SK-N-SH treated with all-trans-retinoic acid at 6 μM for 48 hours (cell line): ENCODE measurements at regions not wholly inside any gene's neighbourhood (a gene's known extent, or its start where the extent isn't known, plus 50 kb on each side); places are given as distances from the start of the nearest gene placed in this dataset.

Experiments
- ATAC-seq: fragments of 200-7000 bp; cut with Tn5 transposase; 3 replicates; pipeline ENCODE4 v1.9.1; 2020; ENCODE audit warnings: mild to moderate bottlenecking, moderate library complexity
- ARNTL ChIP-seq: fragments of 450-650 bp; formaldehyde crosslinking; IDR thresholded peaks from 2 replicates; pipeline ENCODE4 v1.5.0; 2020; ENCODE audit warnings: low read depth, mild to moderate bottlenecking, moderate library complexity, borderline replicate concordance
- BACH2 ChIP-seq: fragments of 250-450 bp; sonication (Bioruptor Pico); IDR thresholded peaks from 2 replicates; pipeline ENCODE4 v1.9.0; 2021; ENCODE audit warnings: mild to moderate bottlenecking, borderline replicate concordance
- CSDC2 ChIP-seq: fragments of 250-450 bp; sonication (Bioruptor Pico); IDR thresholded peaks from 2 replicates; pipeline ENCODE4 v1.5.0; 2020; ENCODE audit warnings: mild to moderate bottlenecking, moderate library complexity
- ISL1 ChIP-seq: fragments of 250-450 bp; sonication (Bioruptor Pico); IDR thresholded peaks from 2 replicates; pipeline ENCODE4 v2.1.2; 2022; ENCODE audit warnings: mild to moderate bottlenecking, moderate library complexity
- OSR1 ChIP-seq: fragments of 250-450 bp; sonication (Bioruptor Pico); IDR thresholded peaks from 2 replicates; pipeline ENCODE4 v1.8.0; 2022; ENCODE audit warnings: moderate library complexity, mild to moderate bottlenecking, inconsistent platforms
- PPARA ChIP-seq: fragments of 250-450 bp; sonication (Bioruptor Pico); IDR thresholded peaks from 2 replicates; pipeline ENCODE4 v1.5.0; 2020; ENCODE audit warnings: mild to moderate bottlenecking, borderline replicate concordance
- RARB ChIP-seq: fragments of 250-450 bp; sonication (Bioruptor Pico); IDR thresholded peaks from 2 replicates; pipeline ENCODE4 v1.8.0; 2021; ENCODE audit warnings: mild to moderate bottlenecking, moderate library complexity
- SNAI2 ChIP-seq: fragments of 250-450 bp; sonication (Bioruptor Pico); IDR thresholded peaks from 2 replicates; pipeline ENCODE4 v1.5.0; 2020; ENCODE audit warnings: mild to moderate bottlenecking, moderate library complexity
- TCF4 ChIP-seq: fragments of 250-450 bp; sonication (Bioruptor Pico); IDR thresholded peaks from 2 replicates; pipeline ENCODE4 v1.8.0; 2021; ENCODE audit warnings: mild to moderate bottlenecking, moderate library complexity, borderline replicate concordance
- TOX ChIP-seq: fragments of 250-450 bp; sonication (Bioruptor Pico); IDR thresholded peaks from 2 replicates; pipeline ENCODE4 v1.8.0; 2021; ENCODE audit warnings: mild to moderate bottlenecking, moderate library complexity, borderline replicate concordance
- ZC3H10 ChIP-seq: fragments of 250-450 bp; sonication (Bioruptor Pico); IDR thresholded peaks from 2 replicates; pipeline ENCODE4 v1.5.1; 2021; ENCODE audit warnings: mild to moderate bottlenecking, moderate library complexity
- ZFP3 ChIP-seq: fragments of 250-450 bp; sonication (Bioruptor Pico); IDR thresholded peaks from 2 replicates; pipeline ENCODE4 v1.5.0; 2020; ENCODE audit warnings: mild to moderate bottlenecking, moderate library complexity
- ZFP30 ChIP-seq: fragments of 450-650 bp; formaldehyde crosslinking; IDR thresholded peaks from 2 replicates; pipeline ENCODE4 v1.5.0; 2022; ENCODE audit warnings: mild to moderate bottlenecking, moderate library complexity
- ZNF565 ChIP-seq: fragments of 450-650 bp; formaldehyde crosslinking; conservative IDR thresholded peaks from 2 replicates; pipeline ENCODE4 v1.5.0; 2020; ENCODE audit warnings: low read depth, mild to moderate bottlenecking, moderate library complexity
- ZNF70 ChIP-seq: fragments of 450-650 bp; formaldehyde crosslinking; IDR thresholded peaks from 2 replicates; pipeline ENCODE4 v1.5.0; 2020; ENCODE audit warnings: mild to moderate bottlenecking, moderate library complexity
- ZNF8 ChIP-seq: fragments of 450-650 bp; formaldehyde crosslinking; IDR thresholded peaks from 2 replicates; pipeline ENCODE4 v1.5.0; 2020; ENCODE audit warnings: mild to moderate bottlenecking, moderate library complexity
- TF ChIP-seq, protein P1 (sequence below): fragments of 250-450 bp; sonication (Bioruptor Pico); IDR thresholded peaks from 2 replicates; pipeline ENCODE4 v1.5.1; 2020; ENCODE audit warnings: low read depth, mild to moderate bottlenecking, moderate library complexity
- TF ChIP-seq, protein P2 (sequence below): fragments of 250-450 bp; sonication (Bioruptor Pico); IDR thresholded peaks from 2 replicates; pipeline ENCODE4 v1.8.0; 2020; ENCODE audit warnings: mild to moderate bottlenecking, moderate library complexity, borderline replicate concordance
- TF ChIP-seq, protein P3 (sequence below): fragments of 250-450 bp; sonication (Bioruptor Pico); IDR thresholded peaks from 2 replicates; pipeline ENCODE4 v1.5.1; 2021; ENCODE audit warnings: mild to moderate bottlenecking, moderate library complexity
- TF ChIP-seq, protein P4 (sequence below): fragments of 250-450 bp; sonication (Bioruptor Pico); IDR thresholded peaks from 2 replicates; pipeline ENCODE4 v1.5.0; 2020; ENCODE audit warnings: mild to moderate bottlenecking, moderate library complexity
- TF ChIP-seq, protein P5 (sequence below): fragments of 250-450 bp; sonication (Bioruptor Pico); IDR thresholded peaks from 2 replicates; pipeline ENCODE4 v1.8.0; 2021; ENCODE audit warnings: low read depth, mild to moderate bottlenecking, moderate library complexity, borderline replicate concordance

DNA sequence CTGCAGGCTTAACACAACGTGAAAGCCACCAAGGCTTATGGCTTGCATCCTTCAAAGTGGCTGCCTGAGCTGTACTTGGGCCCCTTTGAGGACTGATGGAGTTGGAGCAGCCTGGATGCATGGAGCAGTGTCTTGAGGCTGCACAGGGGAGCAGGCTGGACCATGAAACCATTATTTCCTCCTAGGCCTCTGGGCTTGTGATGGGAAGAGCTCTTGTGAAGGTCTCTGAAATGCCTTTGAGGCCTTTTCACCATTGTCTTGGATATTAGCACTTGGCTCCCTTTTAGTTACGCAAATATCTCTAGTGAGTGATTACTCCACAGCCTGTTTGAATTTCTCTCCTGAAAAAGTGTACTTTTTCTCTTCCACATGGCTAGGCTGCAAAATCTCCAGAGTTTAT, 201.2 kb upstream of the NPY start:
- TF ChIP-seq ZC3H10 (CRISPR knock-in tag): no peak
- TF ChIP-seq, protein P1, sequence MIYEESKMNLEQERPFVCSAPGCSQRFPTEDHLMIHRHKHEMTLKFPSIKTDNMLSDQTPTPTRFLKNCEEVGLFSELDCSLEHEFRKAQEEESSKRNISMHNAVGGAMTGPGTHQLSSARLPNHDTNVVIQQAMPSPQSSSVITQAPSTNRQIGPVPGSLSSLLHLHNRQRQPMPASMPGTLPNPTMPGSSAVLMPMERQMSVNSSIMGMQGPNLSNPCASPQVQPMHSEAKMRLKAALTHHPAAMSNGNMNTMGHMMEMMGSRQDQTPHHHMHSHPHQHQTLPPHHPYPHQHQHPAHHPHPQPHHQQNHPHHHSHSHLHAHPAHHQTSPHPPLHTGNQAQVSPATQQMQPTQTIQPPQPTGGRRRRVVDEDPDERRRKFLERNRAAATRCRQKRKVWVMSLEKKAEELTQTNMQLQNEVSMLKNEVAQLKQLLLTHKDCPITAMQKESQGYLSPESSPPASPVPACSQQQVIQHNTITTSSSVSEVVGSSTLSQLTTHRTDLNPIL (CRISPR knock-in tag): no peak
- no peak for TF ChIP-seq CSDC2 (CRISPR knock-in tag)
- TF ChIP-seq, protein P2, sequence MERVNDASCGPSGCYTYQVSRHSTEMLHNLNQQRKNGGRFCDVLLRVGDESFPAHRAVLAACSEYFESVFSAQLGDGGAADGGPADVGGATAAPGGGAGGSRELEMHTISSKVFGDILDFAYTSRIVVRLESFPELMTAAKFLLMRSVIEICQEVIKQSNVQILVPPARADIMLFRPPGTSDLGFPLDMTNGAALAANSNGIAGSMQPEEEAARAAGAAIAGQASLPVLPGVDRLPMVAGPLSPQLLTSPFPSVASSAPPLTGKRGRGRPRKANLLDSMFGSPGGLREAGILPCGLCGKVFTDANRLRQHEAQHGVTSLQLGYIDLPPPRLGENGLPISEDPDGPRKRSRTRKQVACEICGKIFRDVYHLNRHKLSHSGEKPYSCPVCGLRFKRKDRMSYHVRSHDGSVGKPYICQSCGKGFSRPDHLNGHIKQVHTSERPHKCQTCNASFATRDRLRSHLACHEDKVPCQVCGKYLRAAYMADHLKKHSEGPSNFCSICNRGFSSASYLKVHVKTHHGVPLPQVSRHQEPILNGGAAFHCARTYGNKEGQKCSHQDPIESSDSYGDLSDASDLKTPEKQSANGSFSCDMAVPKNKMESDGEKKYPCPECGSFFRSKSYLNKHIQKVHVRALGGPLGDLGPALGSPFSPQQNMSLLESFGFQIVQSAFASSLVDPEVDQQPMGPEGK (CRISPR knock-in tag): no peak
- TF ChIP-seq, protein P3, sequence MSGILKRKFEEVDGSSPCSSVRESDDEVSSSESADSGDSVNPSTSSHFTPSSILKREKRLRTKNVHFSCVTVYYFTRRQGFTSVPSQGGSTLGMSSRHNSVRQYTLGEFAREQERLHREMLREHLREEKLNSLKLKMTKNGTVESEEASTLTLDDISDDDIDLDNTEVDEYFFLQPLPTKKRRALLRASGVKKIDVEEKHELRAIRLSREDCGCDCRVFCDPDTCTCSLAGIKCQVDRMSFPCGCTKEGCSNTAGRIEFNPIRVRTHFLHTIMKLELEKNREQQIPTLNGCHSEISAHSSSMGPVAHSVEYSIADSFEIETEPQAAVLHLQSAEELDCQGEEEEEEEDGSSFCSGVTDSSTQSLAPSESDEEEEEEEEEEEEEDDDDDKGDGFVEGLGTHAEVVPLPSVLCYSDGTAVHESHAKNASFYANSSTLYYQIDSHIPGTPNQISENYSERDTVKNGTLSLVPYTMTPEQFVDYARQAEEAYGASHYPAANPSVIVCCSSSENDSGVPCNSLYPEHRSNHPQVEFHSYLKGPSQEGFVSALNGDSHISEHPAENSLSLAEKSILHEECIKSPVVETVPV (CRISPR knock-in tag): no peak
- no peak for TF ChIP-seq ZNF70
- no peak for TF ChIP-seq ZNF565 (CRISPR knock-in tag)
- no peak for TF ChIP-seq ZFP3 (CRISPR knock-in tag)
- no peak for TF ChIP-seq TCF4 (CRISPR knock-in tag)
- no peak for TF ChIP-seq ARNTL (CRISPR knock-in tag)
- no peak for ATAC-seq

DNA sequence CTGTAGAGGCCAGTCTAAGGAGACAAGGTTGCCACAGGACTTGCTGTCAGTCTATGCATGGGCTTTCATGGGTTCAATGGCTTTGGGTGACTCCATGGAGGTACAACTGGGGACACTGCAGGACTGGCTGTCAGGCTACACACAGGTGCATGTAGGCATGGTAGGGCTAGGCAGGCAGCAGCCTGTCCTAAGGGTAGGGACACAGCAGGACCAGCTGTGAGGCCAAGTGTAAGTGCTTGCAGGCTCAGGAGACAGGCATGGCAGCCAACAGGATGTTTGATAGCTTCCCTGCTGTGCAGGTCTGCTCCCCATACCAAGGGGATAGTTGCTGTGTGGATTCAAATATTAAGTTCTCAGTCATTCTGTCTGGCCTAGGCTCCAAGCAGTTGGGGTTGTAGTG, 181.0 kb upstream of the NPY start:
- ATAC-seq: no peak
- TF ChIP-seq RARB (CRISPR knock-in tag) (no peak), TOX (CRISPR knock-in tag) (no peak), TCF4 (CRISPR knock-in tag) (no peak), CSDC2 (CRISPR knock-in tag) (no peak), PPARA (no peak), ZNF565 (CRISPR knock-in tag) (no peak), ZC3H10 (CRISPR knock-in tag) (no peak), SNAI2 (CRISPR knock-in tag) (no peak), ZFP30 (CRISPR knock-in tag) (no peak), BACH2 (CRISPR knock-in tag) (no peak), ZNF8 (CRISPR knock-in tag) (no peak), ZFP3 (CRISPR knock-in tag) (no peak), OSR1 (CRISPR knock-in tag) (no peak), ZNF70 (no peak), ARNTL (CRISPR knock-in tag) (no peak), ISL1 (CRISPR knock-in tag) (no peak)
- TF ChIP-seq, protein P4, sequence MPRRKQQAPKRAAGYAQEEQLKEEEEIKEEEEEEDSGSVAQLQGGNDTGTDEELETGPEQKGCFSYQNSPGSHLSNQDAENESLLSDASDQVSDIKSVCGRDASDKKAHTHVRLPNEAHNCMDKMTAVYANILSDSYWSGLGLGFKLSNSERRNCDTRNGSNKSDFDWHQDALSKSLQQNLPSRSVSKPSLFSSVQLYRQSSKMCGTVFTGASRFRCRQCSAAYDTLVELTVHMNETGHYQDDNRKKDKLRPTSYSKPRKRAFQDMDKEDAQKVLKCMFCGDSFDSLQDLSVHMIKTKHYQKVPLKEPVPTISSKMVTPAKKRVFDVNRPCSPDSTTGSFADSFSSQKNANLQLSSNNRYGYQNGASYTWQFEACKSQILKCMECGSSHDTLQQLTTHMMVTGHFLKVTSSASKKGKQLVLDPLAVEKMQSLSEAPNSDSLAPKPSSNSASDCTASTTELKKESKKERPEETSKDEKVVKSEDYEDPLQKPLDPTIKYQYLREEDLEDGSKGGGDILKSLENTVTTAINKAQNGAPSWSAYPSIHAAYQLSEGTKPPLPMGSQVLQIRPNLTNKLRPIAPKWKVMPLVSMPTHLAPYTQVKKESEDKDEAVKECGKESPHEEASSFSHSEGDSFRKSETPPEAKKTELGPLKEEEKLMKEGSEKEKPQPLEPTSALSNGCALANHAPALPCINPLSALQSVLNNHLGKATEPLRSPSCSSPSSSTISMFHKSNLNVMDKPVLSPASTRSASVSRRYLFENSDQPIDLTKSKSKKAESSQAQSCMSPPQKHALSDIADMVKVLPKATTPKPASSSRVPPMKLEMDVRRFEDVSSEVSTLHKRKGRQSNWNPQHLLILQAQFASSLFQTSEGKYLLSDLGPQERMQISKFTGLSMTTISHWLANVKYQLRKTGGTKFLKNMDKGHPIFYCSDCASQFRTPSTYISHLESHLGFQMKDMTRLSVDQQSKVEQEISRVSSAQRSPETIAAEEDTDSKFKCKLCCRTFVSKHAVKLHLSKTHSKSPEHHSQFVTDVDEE (CRISPR knock-in tag): no peak
- TF ChIP-seq, protein P2 (CRISPR knock-in tag): no peak
- TF ChIP-seq, protein P5, sequence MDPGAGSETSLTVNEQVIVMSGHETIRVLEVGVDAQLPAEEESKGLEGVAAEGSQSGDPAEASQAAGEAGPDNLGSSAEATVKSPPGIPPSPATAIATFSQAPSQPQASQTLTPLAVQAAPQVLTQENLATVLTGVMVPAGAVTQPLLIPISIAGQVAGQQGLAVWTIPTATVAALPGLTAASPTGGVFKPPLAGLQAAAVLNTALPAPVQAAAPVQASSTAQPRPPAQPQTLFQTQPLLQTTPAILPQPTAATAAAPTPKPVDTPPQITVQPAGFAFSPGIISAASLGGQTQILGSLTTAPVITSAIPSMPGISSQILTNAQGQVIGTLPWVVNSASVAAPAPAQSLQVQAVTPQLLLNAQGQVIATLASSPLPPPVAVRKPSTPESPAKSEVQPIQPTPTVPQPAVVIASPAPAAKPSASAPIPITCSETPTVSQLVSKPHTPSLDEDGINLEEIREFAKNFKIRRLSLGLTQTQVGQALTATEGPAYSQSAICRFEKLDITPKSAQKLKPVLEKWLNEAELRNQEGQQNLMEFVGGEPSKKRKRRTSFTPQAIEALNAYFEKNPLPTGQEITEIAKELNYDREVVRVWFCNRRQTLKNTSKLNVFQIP (CRISPR knock-in tag): no peak
- TF ChIP-seq, protein P3 (CRISPR knock-in tag): no peak
- TF ChIP-seq, all 23 proteins: peak for 0
